ENCODE measurements at regions not wholly inside any gene's neighbourhood (a gene's known extent, or its start where the extent isn't known, plus 50 kb on each side); places are given as distances from the start of the nearest gene placed in this dataset.

DNA sequence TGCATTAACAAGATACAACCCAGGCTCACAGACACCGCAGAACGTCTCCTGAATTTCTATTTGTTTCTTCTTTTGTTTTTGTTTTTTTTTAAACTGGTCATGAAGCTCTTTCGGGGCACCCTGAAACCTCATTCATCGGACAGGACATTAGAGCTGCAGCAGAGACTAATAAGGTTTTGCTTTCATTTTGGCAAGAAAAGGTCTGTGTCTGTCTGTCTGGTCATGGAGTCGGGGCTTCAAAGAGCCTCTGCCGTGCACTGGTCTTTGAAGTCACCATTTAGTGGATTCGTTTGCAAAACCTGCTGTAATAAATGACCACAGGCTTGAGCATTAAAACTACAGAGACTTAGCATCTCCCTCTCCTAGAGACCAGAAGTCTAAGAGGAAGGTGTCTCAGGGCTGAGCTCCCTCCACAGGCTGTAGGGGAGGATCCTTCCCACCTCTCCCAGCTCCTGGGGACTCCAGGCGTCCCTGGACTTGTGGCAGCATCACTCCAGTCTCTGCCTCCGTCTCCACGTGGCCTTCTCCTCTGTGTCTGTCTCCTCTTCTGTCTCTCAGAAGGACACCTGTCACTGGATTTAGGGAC is 247.5 kb downstream of the CRLF2 start:
- TF ChIP-seq, protein P1, sequence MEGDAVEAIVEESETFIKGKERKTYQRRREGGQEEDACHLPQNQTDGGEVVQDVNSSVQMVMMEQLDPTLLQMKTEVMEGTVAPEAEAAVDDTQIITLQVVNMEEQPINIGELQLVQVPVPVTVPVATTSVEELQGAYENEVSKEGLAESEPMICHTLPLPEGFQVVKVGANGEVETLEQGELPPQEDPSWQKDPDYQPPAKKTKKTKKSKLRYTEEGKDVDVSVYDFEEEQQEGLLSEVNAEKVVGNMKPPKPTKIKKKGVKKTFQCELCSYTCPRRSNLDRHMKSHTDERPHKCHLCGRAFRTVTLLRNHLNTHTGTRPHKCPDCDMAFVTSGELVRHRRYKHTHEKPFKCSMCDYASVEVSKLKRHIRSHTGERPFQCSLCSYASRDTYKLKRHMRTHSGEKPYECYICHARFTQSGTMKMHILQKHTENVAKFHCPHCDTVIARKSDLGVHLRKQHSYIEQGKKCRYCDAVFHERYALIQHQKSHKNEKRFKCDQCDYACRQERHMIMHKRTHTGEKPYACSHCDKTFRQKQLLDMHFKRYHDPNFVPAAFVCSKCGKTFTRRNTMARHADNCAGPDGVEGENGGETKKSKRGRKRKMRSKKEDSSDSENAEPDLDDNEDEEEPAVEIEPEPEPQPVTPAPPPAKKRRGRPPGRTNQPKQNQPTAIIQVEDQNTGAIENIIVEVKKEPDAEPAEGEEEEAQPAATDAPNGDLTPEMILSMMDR (IDR thresholded peaks at IDR 0.05), result no peak
- TF ChIP-seq POLR2A (IDR thresholded peaks at IDR 0.05), result no peak

All from adrenal gland (tissue), 5 donors.